ENCODE measurements at regions not wholly inside any gene's neighbourhood (a gene's known extent, or its start where the extent isn't known, plus 50 kb on each side); places are given as distances from the start of the nearest gene placed in this dataset.
A peak's percentile ranks its signal among the peaks of the same experiment; 100 is the strongest.

- DNase-seq (ENCODE audit: low read depth, low spot score), result no peak
Measured at GRCh38 chr6:126529637-126530362, 189.9 kb downstream of the CENPW start.

GRCh38 chr6:126530775-126531174, 190.9 kb downstream of the CENPW start:
- no peak for DNase-seq (ENCODE audit: low read depth, low spot score)

GRCh38 chr6:126531286-126531685, 191.4 kb downstream of the CENPW start:
- DNase-seq (ENCODE audit: low read depth, low spot score), result no peak

- DNase-seq (ENCODE audit: low read depth, low spot score), result no peak
Measured at GRCh38 chr6:126531840-126532239, 191.9 kb downstream of the CENPW start.

GRCh38 chr6:126534401-126534800, 194.5 kb downstream of the CENPW start:
- no peak for DNase-seq (ENCODE audit: low read depth, low spot score)

- peak; percentile 12 for DNase-seq (ENCODE audit: low read depth, low spot score)
Measured at GRCh38 chr6:126535138-126535537, 195.2 kb downstream of the CENPW start.

- DNase-seq (ENCODE audit: low read depth, low spot score), result no peak
Measured at GRCh38 chr6:126535595-126535994, 195.7 kb downstream of the CENPW start.

GRCh38 chr6:126537061-126537816, 197.3 kb downstream of the CENPW start:
- DNase-seq (ENCODE audit: low read depth, low spot score), result no peak

- peak; percentile 13 for DNase-seq (ENCODE audit: low read depth, low spot score)
Measured at GRCh38 chr6:126539022-126539421, 199.1 kb downstream of the CENPW start.

GRCh38 chr6:126540161-126540560, 200.2 kb downstream of the CENPW start:
- no peak for DNase-seq (ENCODE audit: low read depth, low spot score)

- no peak for DNase-seq (ENCODE audit: low read depth, low spot score)
Measured at GRCh38 chr6:126541806-126542491, 202.0 kb downstream of the CENPW start.

GRCh38 chr6:126546541-126547120, 206.7 kb downstream of the CENPW start:
- DNase-seq (ENCODE audit: low read depth, low spot score), result no peak

- DNase-seq (ENCODE audit: low read depth, low spot score), result no peak
Measured at GRCh38 chr6:126548300-126548699, 208.4 kb downstream of the CENPW start.

- no peak for DNase-seq (ENCODE audit: low read depth, low spot score)
Measured at GRCh38 chr6:126550323-126550722, 210.4 kb downstream of the CENPW start.

GRCh38 chr6:126551832-126552231, 211.9 kb downstream of the CENPW start:
- no peak for DNase-seq (ENCODE audit: low read depth, low spot score)

- no peak for DNase-seq (ENCODE audit: low read depth, low spot score)
Measured at GRCh38 chr6:126553854-126554253, 213.9 kb downstream of the CENPW start.

- no peak for DNase-seq (ENCODE audit: low read depth, low spot score)
Measured at GRCh38 chr6:126570507-126570906, 230.6 kb downstream of the CENPW start.

GRCh38 chr6:126574301-126574700, 234.4 kb downstream of the CENPW start:
- no peak for DNase-seq (ENCODE audit: low read depth, low spot score)

GRCh38 chr6:126581316-126581715, 241.4 kb downstream of the CENPW start:
- DNase-seq (ENCODE audit: low read depth, low spot score), result no peak

GRCh38 chr6:126600258-126600916, 260.5 kb downstream of the CENPW start:
- peak; percentile 12 for DNase-seq (ENCODE audit: low read depth, low spot score)

GRCh38 chr6:126603410-126603809, 263.5 kb downstream of the CENPW start:
- no peak for DNase-seq (ENCODE audit: low read depth, low spot score)

- no peak for DNase-seq (ENCODE audit: low read depth, low spot score)
Measured at GRCh38 chr6:126605089-126605488, 265.2 kb downstream of the CENPW start.
